Ectodermal cell (in vitro differentiated cells): ENCODE measurements at regions not wholly inside any gene's neighbourhood (a gene's known extent, or its start where the extent isn't known, plus 50 kb on each side); places are given as distances from the start of the nearest gene placed in this dataset.
A peak's percentile ranks its signal among the peaks of the same experiment; 100 is the strongest.

ENCODE experiments used
- H3K27ac ChIP-seq: 2 replicates; pipeline ENCODE4 v1.7.0; 2013; ENCODE audit warnings: mild to moderate bottlenecking, low read depth, low read length; ENCODE audit not compliant: insufficient read depth, poor library complexity, severe bottlenecking
- H3K27me3 ChIP-seq: 2 replicates; pipeline ENCODE4 v1.7.0; 2013; ENCODE audit warnings: mild to moderate bottlenecking, low read length; ENCODE audit not compliant: insufficient read depth, control insufficient read depth, poor library complexity, severe bottlenecking
- H3K36me3 ChIP-seq: one replicate; pipeline ENCODE4 v1.7.0; 2013; ENCODE audit warnings: low read length; ENCODE audit not compliant: control insufficient read depth, insufficient read depth
- H3K4me1 ChIP-seq: one replicate; pipeline ENCODE4 v1.7.0; 2013; ENCODE audit warnings: low read length; ENCODE audit not compliant: control insufficient read depth, insufficient read depth
- H3K4me3 ChIP-seq: 2 replicates; pipeline ENCODE4 v1.7.0; 2013; ENCODE audit warnings: low read depth, low read length, control low read depth; ENCODE audit not compliant: insufficient read depth
- H3K9me3 ChIP-seq: 2 replicates; pipeline ENCODE4 v1.7.0; 2013; ENCODE audit warnings: mild to moderate bottlenecking, low read length, moderate library complexity; ENCODE audit not compliant: control insufficient read depth
- WGBS, 2 experiments: methylation state at CpG; one replicate each; pipeline ENCODE4 v1.1.7; 2013; ENCODE audit warnings: missing lambda C conversion rate in 2 of 2; 5-methylcytosine and 5-hydroxymethylcytosine counted together

- Histone ChIP-seq H3K36me3 (no peaks in the 10 kb centered on the region), H3K27ac (no peak overlapping the region), H3K4me3 (no peak overlapping the region), H3K27me3 (no peaks in the 10 kb centered on the region), H3K4me1 (no peaks in the 10 kb centered on the region), H3K9me3 (no peaks in the 10 kb centered on the region)
- whole genome bisulfite sequencing, 2 experiments: 100% methylated on average over 2 of the region's 2 CpGs; no CpG with 5 or more reads in 1 of the 2 experiments
Observed at GRCh38 chr14:27557445-27557844, 959.6 kb upstream of the NOVA1 start.

DNA sequence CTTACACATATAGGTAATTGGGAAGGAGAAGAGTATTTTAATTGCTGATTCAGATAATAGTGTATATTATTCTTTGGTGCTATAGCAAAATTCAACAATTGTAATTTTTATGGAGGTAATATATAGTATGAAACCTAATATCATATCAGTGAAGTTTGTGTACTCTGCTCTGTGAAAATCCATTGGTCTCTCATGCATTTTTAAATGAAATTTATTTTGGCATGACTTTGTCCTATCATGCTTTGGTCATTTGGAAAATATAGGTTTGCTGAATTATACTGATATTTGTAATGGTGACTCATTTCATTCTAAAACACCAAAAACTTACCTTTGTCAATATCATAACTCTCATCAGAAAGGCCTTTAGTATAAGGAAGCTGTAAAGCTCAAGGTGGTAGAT is 962.0 kb upstream of the NOVA1 start:
- no peak overlapping the region for H3K27ac ChIP-seq
- no peaks in the 10 kb centered on the region for H3K36me3 ChIP-seq
- H3K4me1 ChIP-seq: no peaks in the 10 kb centered on the region
- no peaks in the 10 kb centered on the region for H3K9me3 ChIP-seq
- no peaks in the 10 kb centered on the region for H3K27me3 ChIP-seq
- H3K4me3 ChIP-seq: no peak overlapping the region

DNA sequence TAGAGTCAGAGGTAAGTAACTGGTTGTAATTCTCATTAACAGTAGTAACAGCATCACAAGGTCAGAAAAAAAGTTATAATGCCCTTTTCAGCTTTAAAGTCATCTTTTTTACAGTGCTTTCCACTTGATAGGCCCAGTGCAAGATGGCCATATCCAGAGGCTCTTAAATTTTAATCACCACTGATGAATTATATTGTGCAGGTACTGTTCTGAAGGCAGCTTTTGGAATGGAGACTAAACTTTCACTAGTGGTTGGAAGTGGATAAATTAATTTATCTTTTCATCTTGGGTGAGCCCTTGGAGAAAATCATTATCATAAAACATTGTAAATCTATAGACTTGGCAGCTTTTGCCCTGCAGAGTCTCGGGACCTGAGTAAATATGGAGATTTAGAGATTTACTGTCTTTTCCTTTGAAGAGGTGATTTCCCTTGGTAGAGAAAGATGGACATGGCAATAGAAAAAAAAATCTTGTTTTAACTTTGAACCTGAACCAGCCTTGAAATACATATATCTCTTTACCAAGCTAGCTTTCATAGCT is 969.1 kb upstream of the NOVA1 start:
- Histone ChIP-seq H3K27me3 (no peaks in the 10 kb centered on the region), H3K27ac (no peak overlapping the region), H3K4me1 (no peaks in the 10 kb centered on the region), H3K36me3 (no peaks in the 10 kb centered on the region), H3K9me3 (no peaks in the 10 kb centered on the region), H3K4me3 (no peak overlapping the region)
- 100% methylated on average over 1 of the region's 1 CpG; no CpG with 5 or more reads in 1 of the 2 experiments for WGBS, 2 experiments

DNA sequence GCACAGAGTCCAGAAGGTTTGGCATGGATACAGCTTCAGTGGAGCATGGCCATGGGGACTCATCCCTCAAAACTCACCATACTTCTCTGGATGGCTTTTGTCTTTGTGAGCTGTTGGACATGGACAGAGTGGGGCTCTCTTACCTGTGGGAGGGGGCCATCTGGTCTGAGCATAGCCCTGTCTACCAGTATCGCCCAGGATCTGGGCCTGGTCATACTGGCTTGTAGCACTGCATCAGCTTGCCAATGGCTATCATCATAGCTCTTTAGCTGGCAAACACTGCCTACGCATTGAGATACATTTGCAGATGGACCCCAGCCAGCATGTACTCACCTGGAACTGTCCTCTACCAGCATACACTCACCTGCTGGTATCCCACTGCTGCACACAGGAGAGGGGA is 975.2 kb upstream of the NOVA1 start:
- no peak overlapping the region for H3K4me3 ChIP-seq
- no peaks in the 10 kb centered on the region for H3K4me1 ChIP-seq
- no peak overlapping the region for H3K27ac ChIP-seq
- H3K27me3 ChIP-seq: no peaks in the 10 kb centered on the region
- H3K36me3 ChIP-seq: no peaks in the 10 kb centered on the region
- WGBS, 2 experiments: 95 to 96% methylated on average over 2 of the region's 2 CpGs
- H3K9me3 ChIP-seq: no peaks in the 10 kb centered on the region

- H3K27me3 ChIP-seq: no peaks in the 10 kb centered on the region
- H3K9me3 ChIP-seq: no peaks in the 10 kb centered on the region
- no peak overlapping the region for H3K27ac ChIP-seq
- H3K4me3 ChIP-seq: no peak overlapping the region
- H3K36me3 ChIP-seq: no peaks in the 10 kb centered on the region
- H3K4me1 ChIP-seq: no peaks in the 10 kb centered on the region
- WGBS, 2 experiments: no CpG with 5 or more reads among the region's 3 CpGs
Observed at GRCh38 chr14:27587103-27587502, 989.3 kb upstream of the NOVA1 start.

- Histone ChIP-seq H3K4me3 (no peak overlapping the region), H3K36me3 (no peaks in the 10 kb centered on the region), H3K27me3 (no peaks in the 10 kb centered on the region), H3K27ac (peak overlapping the region; percentile 13), H3K4me1 (no peaks in the 10 kb centered on the region), H3K9me3 (no peaks in the 10 kb centered on the region)
- 60 to 71% methylated on average over 3 of the region's 3 CpGs for WGBS, 2 experiments
Observed at GRCh38 chr14:27605282-27605681, 1007.4 kb upstream of the NOVA1 start.

DNA sequence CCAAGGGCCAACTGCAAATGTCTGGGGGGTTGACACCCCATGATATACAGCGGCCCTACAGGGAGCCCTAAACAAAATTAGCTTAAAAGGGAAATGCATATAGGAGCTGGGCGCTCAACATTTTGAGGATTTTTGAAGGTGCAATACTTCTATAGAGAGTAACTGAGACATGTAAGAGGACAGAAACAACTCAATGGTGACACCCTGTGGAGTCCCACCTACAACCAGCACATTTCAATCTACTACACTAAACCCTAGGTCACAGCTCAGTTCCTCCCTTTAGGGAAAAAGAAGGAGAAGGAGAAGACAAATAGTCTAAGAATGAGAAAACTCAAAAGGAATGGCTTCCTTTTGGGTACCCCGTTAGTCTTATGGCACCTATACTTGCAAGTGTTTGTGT is 1010.5 kb upstream of the NOVA1 start:
- H3K9me3 ChIP-seq: no peaks in the 10 kb centered on the region
- H3K27me3 ChIP-seq: no peaks in the 10 kb centered on the region
- WGBS, 2 experiments: 93 to 94% methylated on average over 3 of the region's 3 CpGs
- no peak overlapping the region for H3K27ac ChIP-seq
- H3K4me3 ChIP-seq: no peak overlapping the region
- no peaks in the 10 kb centered on the region for H3K36me3 ChIP-seq
- H3K4me1 ChIP-seq: no peaks in the 10 kb centered on the region

- WGBS, 2 experiments: 96 to 97% methylated on average over 4 to 6 of the region's 6 CpGs
- H3K27me3 ChIP-seq: no peaks in the 10 kb centered on the region
- no peaks in the 10 kb centered on the region for H3K4me1 ChIP-seq
- no peaks in the 10 kb centered on the region for H3K36me3 ChIP-seq
- no peak overlapping the region for H3K27ac ChIP-seq
- no peak overlapping the region for H3K4me3 ChIP-seq
- no peaks in the 10 kb centered on the region for H3K9me3 ChIP-seq
Observed at GRCh38 chr14:27612121-27612520, 1014.3 kb upstream of the NOVA1 start.

- Histone ChIP-seq H3K27me3 (no peaks in the 10 kb centered on the region), H3K4me3 (no peak overlapping the region), H3K9me3 (no peaks in the 10 kb centered on the region), H3K4me1 (no peaks in the 10 kb centered on the region), H3K27ac (no peak overlapping the region), H3K36me3 (no peaks in the 10 kb centered on the region)
- no CpG with 5 or more reads among the region's 2 CpGs for WGBS, 2 experiments
Observed at GRCh38 chr14:27613102-27613501, 1015.3 kb upstream of the NOVA1 start.

GRCh38 chr14:27623782-27624181 is 1025.9 kb upstream of the NOVA1 start:
- H3K9me3 ChIP-seq: no peaks in the 10 kb centered on the region
- 94 to 100% methylated on average over 1 of the region's 1 CpG for WGBS, 2 experiments
- H3K27me3 ChIP-seq: no peaks in the 10 kb centered on the region
- H3K36me3 ChIP-seq: peaks cover 4% of the 10 kb centered on the region
- H3K4me1 ChIP-seq: no peaks in the 10 kb centered on the region
- H3K27ac ChIP-seq: no peak overlapping the region
- H3K4me3 ChIP-seq: no peak overlapping the region
